PC-9 (cell line): ENCODE measurements at regions not wholly inside any gene's neighbourhood (a gene's known extent, or its start where the extent isn't known, plus 50 kb on each side); places are given as distances from the start of the nearest gene placed in this dataset.

ENCODE experiments used
- EZH2 ChIP-seq: fragments of 200-600 bp; sonication (generic); IDR thresholded peaks from 2 replicates; pipeline ENCODE4 v1.8.0; 2017; ENCODE audit warnings: antibody characterized with exemption, low read depth
- TF ChIP-seq, protein P1 (sequence below): fragments of 200-600 bp; sonication (generic); conservative IDR thresholded peaks from 2 replicates; pipeline ENCODE4 v1.6.1; 2017; ENCODE audit warnings: mixed run types, antibody characterized with exemption, mild to moderate bottlenecking, moderate library complexity

DNA sequence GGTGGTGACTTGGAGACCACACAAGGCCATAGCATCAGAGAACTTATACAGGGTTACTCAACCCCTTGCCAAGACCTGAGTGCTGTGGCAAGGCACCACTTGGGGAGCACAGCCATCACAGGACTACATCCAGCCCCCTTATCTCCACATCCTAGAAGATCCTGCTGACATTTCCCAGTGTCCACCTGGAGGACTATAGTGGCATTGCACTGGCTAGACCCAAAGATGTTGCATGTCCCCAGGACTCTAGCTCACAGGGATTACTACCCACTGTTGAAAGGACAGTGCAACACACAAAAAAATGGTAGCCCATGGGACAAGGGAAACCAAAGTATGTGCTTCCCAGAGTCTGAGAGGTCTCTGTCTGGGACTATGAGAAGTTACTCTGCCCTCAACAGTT lies 411.1 kb upstream of the NUDT12 start:
- no peak for TF ChIP-seq EZH2
- TF ChIP-seq, protein P1, sequence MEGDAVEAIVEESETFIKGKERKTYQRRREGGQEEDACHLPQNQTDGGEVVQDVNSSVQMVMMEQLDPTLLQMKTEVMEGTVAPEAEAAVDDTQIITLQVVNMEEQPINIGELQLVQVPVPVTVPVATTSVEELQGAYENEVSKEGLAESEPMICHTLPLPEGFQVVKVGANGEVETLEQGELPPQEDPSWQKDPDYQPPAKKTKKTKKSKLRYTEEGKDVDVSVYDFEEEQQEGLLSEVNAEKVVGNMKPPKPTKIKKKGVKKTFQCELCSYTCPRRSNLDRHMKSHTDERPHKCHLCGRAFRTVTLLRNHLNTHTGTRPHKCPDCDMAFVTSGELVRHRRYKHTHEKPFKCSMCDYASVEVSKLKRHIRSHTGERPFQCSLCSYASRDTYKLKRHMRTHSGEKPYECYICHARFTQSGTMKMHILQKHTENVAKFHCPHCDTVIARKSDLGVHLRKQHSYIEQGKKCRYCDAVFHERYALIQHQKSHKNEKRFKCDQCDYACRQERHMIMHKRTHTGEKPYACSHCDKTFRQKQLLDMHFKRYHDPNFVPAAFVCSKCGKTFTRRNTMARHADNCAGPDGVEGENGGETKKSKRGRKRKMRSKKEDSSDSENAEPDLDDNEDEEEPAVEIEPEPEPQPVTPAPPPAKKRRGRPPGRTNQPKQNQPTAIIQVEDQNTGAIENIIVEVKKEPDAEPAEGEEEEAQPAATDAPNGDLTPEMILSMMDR: peak; percentile 32; the same call in 1 of the 2 replicates
